Astrocyte of the spinal cord (primary cell): ENCODE measurements at regions not wholly inside any gene's neighbourhood (a gene's known extent, or its start where the extent isn't known, plus 50 kb on each side); places are given as distances from the start of the nearest gene placed in this dataset.

Experiments
- DNase-seq: peaks from one replicate; pipeline ENCODE4 v3.0.0; 2011; ENCODE audit warnings: low read depth, low spot score
- H3K4me3 ChIP-seq: 2 replicates; pipeline ENCODE4 v1.5.1; 2011; ENCODE audit warnings: low read depth, mild to moderate bottlenecking, low read length, moderate library complexity
- CTCF ChIP-seq: IDR thresholded peaks from 2 replicates; pipeline ENCODE4 v1.5.1; 2012; ENCODE audit warnings: low read depth, mild to moderate bottlenecking, low read length, inconsistent platforms
- in situ Hi-C: cut with HindIII; loops from 2 replicates; pipeline ENCODE4 v1.10.0; 2017; ENCODE audit warnings: low sequenced_read_pairs

GRCh38 chr6:79789896-79790295 lies 157.5 kb downstream of the ELOVL4 start:
- no peak for TF ChIP-seq CTCF
- in situ Hi-C loops = no loop called here

DNA sequence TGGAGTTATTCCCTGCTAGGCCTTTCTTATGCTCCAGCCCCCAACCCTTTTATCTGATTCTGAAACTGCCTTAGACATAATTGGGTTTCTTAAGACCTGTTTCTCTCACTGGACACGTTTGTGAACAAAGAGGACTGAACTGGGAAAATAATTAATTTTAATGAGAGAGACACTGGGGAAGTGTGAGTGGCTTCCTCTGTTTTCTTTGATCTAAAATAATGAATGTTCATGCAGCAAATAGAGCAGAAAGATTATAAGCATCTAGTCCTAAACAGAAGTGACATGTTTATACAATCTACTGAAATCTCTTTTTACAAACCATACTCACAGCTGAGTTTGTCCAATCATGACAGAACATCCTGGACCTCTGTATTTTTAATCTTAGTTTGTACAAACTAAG lies 157.6 kb downstream of the SH3BGRL2 start:
- no peak overlapping the region for H3K4me3 ChIP-seq
- TF ChIP-seq CTCF = no peak
- in situ Hi-C loops = no loop called here
- no peak for DNase-seq

More at GRCh38 chr6:79789896-79790295, 157.5 kb downstream of the ELOVL4 start:
- no peak for DNase-seq
- H3K4me3 ChIP-seq = no peak overlapping the region

GRCh38 chr6:79787626-79788025 lies 156.5 kb downstream of the SH3BGRL2 start:
- TF ChIP-seq CTCF = no peak
- DNase-seq = no peak
- no peak overlapping the region for H3K4me3 ChIP-seq
- in situ Hi-C loops = no loop called here

- in situ Hi-C loops = no loop called here
- DNase-seq = no peak
- no peak for TF ChIP-seq CTCF
- H3K4me3 ChIP-seq = no peak overlapping the region
Measured at GRCh38 chr6:79784395-79784753, 153.2 kb downstream of the SH3BGRL2 start.

DNA sequence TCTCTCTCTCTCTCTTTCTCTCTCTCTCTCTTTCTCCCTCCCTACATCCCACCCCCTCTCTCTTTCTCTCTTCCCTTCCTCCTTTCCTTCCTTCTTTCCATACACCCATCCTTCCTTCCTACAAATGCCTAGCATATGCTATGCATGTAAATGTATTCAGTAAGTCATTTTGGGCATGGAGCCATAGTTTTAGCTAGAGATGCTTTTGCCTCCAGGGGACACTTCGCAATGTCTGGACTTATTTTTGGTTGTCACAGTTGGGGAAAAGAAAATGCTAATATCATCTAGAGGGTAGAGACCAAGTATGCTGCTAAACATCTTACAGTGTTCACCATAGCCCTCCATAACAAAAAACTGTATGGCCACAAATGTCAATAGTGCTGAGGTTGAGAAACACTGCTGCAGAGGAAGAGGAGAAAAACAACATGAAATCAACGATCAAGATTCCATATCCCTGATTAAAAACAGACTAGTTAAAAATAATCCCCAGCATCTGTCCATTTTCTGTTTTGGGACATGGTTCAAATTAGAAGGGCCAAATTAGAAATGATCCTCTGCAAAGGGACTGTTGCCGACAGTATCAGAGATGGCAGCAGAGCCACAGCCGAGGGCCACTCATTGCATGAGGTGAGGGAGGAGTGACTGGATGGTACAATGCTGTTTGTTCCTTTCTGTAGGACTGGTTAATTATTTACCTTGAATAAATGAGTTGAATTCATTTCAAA lies 152.7 kb downstream of the SH3BGRL2 start:
- in situ Hi-C loops = no loop called here
- no peak for TF ChIP-seq CTCF
- no peak overlapping the region for H3K4me3 ChIP-seq
- DNase-seq = no peak

- in situ Hi-C loops = no loop called here
Measured at GRCh38 chr6:79782792-79783580, 151.9 kb downstream of the SH3BGRL2 start.

More at GRCh38 chr6:79782792-79783580, 151.9 kb downstream of the SH3BGRL2 start:
- no peak overlapping the region for H3K4me3 ChIP-seq
- no peak for DNase-seq
- no peak for TF ChIP-seq CTCF
